HepG2 (cell line): ENCODE measurements at regions not wholly inside any gene's neighbourhood (a gene's known extent, or its start where the extent isn't known, plus 50 kb on each side); places are given as distances from the start of the nearest gene placed in this dataset.

Experiments used
- ATAC-seq: fragments of 200-7000 bp; cut with Tn5 transposase; 3 replicates; pipeline ENCODE4 v1.9.1; 2020; ENCODE audit warnings: mild to moderate bottlenecking, moderate library complexity
- BruUV-seq: library from RNA; stranded (reverse); fragments of 400-500 nt; replicated peaks from 2 replicates; lab custom pipeline; 2021; lab: Mats Ljungman, UMichigan
- CTCF ChIA-PET: fragments of 300-600 bp; formaldehyde crosslinking; extraction: SDS; loops from one replicate; lab custom pipeline; 2021; ENCODE audit warnings: low total read pairs, inconsistent platforms, low intra/inter-chr PET ratio; lab: Yijun Ruan, JAX
- POLR2A ChIA-PET: fragments of 350-600 bp; sonication (Branson Sonifier 250); formaldehyde crosslinking; loops from one replicate; lab custom pipeline; 2020; ENCODE audit warnings: antibody characterized with exemption, inconsistent platforms; lab: Yijun Ruan, JAX
- DNase-seq: peaks from one replicate; pipeline ENCODE4 v3.0.0-alpha.2; 2015; ENCODE audit warnings: low spot score
- FAIRE-seq: peaks from 3 replicates; lab custom pipeline; 2011; peaks lifted over from hg19 to GRCh38; lab: Jason Lieb, UNC
- H2AFZ ChIP-seq: one replicate; pipeline ENCODE4 v1.6.1; 2011; ENCODE audit warnings: low read length, inconsistent platforms
- H3K27ac ChIP-seq: fragments of 300-600 bp; 3 replicates; pipeline ENCODE4 v1.8.0; 2011; ENCODE audit warnings: mixed run types, mild to moderate bottlenecking, mixed read lengths, low read length, inconsistent platforms; ENCODE audit not compliant: insufficient read depth; ENCODE audit errors: extremely low read length
- H3K27me3 ChIP-seq, 2 experiments: fragments of 200-600 bp in 1 of 2; 2 replicates in 1 of 2; 3 replicates in 1 of 2; pipeline versions ENCODE4 v1.6.0 to v1.8.0; 2011; ENCODE audit warnings: low read length in 2 of 2, mild to moderate bottlenecking in 2 of 2, moderate library complexity in 2 of 2, inconsistent platforms in 1 of 2; ENCODE audit not compliant: insufficient read depth in 2 of 2, control insufficient read depth in 1 of 2
- H3K36me3 ChIP-seq, 2 experiments: fragments of 200-600 bp in 1 of 2; replicated peaks in 1 of 2; 2 replicates in 1 of 2; 3 replicates in 1 of 2; pipeline versions ENCODE4 v1.5.1 to v1.8.0; 2011; ENCODE audit warnings: low read length in 2 of 2, inconsistent platforms in 1 of 2; ENCODE audit not compliant: insufficient read depth in 2 of 2, control insufficient read depth in 1 of 2
- H3K4me1 ChIP-seq: 2 replicates; pipeline ENCODE4 v1.5.1; 2012; ENCODE audit warnings: low read length, inconsistent platforms; ENCODE audit not compliant: insufficient read depth
- H3K4me2 ChIP-seq: 2 replicates; pipeline ENCODE4 v1.6.0; 2011; ENCODE audit warnings: low read depth, low read length, inconsistent platforms
- H3K4me3 ChIP-seq, 3 experiments: fragments of 200-600 bp in 1 of 3; sonication (generic), shearing (Covaris generic) in 1 of 3; replicated peaks in 1 of 3; 2 replicates each; pipeline ENCODE4 v1.5.1; 2011 to 2016; ENCODE audit warnings: low read length in 3 of 3, inconsistent platforms in 2 of 3, low read depth in 2 of 3, mild to moderate bottlenecking in 2 of 3, control low read depth in 1 of 3, mixed read lengths in 1 of 3; ENCODE audit not compliant: insufficient read depth in 1 of 3
- H3K79me2 ChIP-seq: one replicate; pipeline ENCODE4 v1.6.1; 2011; ENCODE audit warnings: low read length, inconsistent platforms; ENCODE audit not compliant: insufficient read depth
- H3K9ac ChIP-seq: 2 replicates; pipeline ENCODE4 v1.6.0; 2011; ENCODE audit warnings: mild to moderate bottlenecking, low read depth, low read length, inconsistent platforms; ENCODE audit not compliant: insufficient read depth
- H3K9me3 ChIP-seq: 2 replicates; pipeline ENCODE4 v1.5.1; 2012; ENCODE audit warnings: mild to moderate bottlenecking, low read length
- H4K20me1 ChIP-seq: 2 replicates; pipeline ENCODE4 v1.6.0; 2011; ENCODE audit warnings: inconsistent platforms, mild to moderate bottlenecking, low read length, moderate library complexity; ENCODE audit not compliant: insufficient read depth
- HBP1 ChIP-seq: IDR thresholded peaks from 2 replicates; pipeline ENCODE4 v1.6.1; 2016; ENCODE audit warnings: low read depth, control low read depth
- SOX13 ChIP-seq, 3 experiments: fragments of 450-650 bp in 1 of 3; sonication (generic) in 1 of 3; formaldehyde crosslinking in 1 of 3; IDR thresholded peaks in 2 of 3; conservative IDR thresholded peaks in 1 of 3; 2 replicates each; pipeline versions ENCODE4 v1.5.0 to v1.6.1; 2016 to 2020; ENCODE audit warnings: antibody characterized with exemption in 1 of 3, mild to moderate bottlenecking in 1 of 3, missing compliant biosample characterization in 1 of 3, missing genetic modification reagents in 1 of 3, moderate library complexity in 1 of 3
- ZNF562 ChIP-seq: sonication (generic); formaldehyde crosslinking; IDR thresholded peaks from 2 replicates; pipeline ENCODE4 v1.8.0; 2022; ENCODE audit warnings: missing genetic modification reagents, borderline replicate concordance
- ZSCAN30 ChIP-seq: sonication (generic); formaldehyde crosslinking; IDR thresholded peaks from 2 replicates; pipeline ENCODE4 v1.5.0; 2020; ENCODE audit warnings: mild to moderate bottlenecking, missing genetic modification reagents
- WGBS: methylation state at CpG from one replicate; pipeline ENCODE4 v1.1.6; 2017; ENCODE audit warnings: low lambda C conversion rate; 5-methylcytosine and 5-hydroxymethylcytosine counted together
- in situ Hi-C: cut with HindIII; loops from 2 replicates; pipeline ENCODE4 v1.10.0; 2017; ENCODE audit warnings: low pct_unique_long_range_greater_than_20kb; ENCODE audit not compliant: extremely low pct_ligation_motif_present
- intact Hi-C: fragments of 100-400 bp; cut with micrococcal nuclease; formaldehyde crosslinking; loops from one replicate; pipeline ENCODE4 v1.10.0; 2022; ENCODE audit not compliant: unreplicated experiment
- TF ChIP-seq, protein P1 (sequence below): sonication (generic); formaldehyde crosslinking; IDR thresholded peaks from 2 replicates; pipeline ENCODE4 v1.4.0; 2020; ENCODE audit warnings: mild to moderate bottlenecking, missing genetic modification reagents

- TF ChIP-seq ZNF562 (CRISPR knock-in tag), result no peak
- Histone ChIP-seq H3K9ac (no peak overlapping the region), H3K4me2 (no peak overlapping the region), H4K20me1 (no peaks in the 10 kb centered on the region), H3K4me1 (no peaks in the 10 kb centered on the region), H3K79me2 (no peaks in the 10 kb centered on the region), H3K27me3 (no peaks in the 10 kb centered on the region), H3K4me3 (no peak overlapping the region), H3K27ac (no peak overlapping the region), H3K9me3 (no peaks in the 10 kb centered on the region), H3K36me3 (no peaks in the 10 kb centered on the region), H2AFZ (no peak overlapping the region)
- ATAC-seq, result no peak
- POLR2A ChIA-PET, result no interaction called here
- in situ Hi-C loops, result no loop called here
- BruUV-seq, result no TSS peak
- FAIRE-seq, result no peak
- CTCF ChIA-PET, result no interaction called here
- intact Hi-C loops, result no loop called here
- no peak for DNase-seq
- WGBS, result 4% methylated on average over 5 of the region's 5 CpGs
These were observed 351.1 kb upstream of the DAB2 start for GRCh38 chr5:39775797-39776365.

DNA sequence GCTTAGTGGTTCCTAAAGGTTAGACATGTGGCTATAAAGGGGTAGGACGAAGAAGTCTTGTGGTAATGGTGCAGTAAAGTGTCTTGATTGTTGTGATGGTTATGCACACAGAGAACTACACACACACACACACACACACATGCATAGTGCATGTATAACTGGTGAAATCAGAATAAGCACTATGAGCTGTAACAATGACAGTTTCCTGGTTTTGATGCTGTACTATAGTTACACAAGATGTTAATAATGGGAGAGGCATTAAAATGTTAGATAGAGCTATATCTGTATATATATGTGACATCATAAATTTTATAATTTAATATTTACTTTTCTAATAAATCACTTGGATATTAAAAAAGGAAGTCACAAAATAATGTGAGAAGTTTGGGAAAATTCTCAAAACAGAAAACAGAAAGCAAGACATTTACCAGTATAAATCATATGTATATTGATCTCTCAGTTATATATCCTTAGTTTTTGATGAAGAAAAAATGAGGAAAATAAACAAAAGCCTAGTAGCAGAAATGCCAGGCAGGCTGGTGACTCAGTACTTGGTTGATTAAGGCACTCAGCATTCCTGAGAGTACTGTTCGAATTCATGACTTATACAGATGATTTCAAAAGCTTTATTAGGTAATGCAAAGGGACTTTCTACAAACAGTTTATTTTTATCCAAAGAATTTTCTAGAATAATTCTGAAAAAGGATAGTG lies 350.5 kb upstream of the DAB2 start:
- H2AFZ ChIP-seq, result no peak overlapping the region
- ATAC-seq (no peak), FAIRE-seq (no peak), DNase-seq (no peak)
- intact Hi-C loops, result no loop called here
- H3K4me3 ChIP-seq, result no peak overlapping the region
- WGBS, result 5% methylated on average over 2 of the region's 2 CpGs
- in situ Hi-C loops, result no loop called here
- no peaks in the 10 kb centered on the region for H3K4me1 ChIP-seq
- no peaks in the 10 kb centered on the region for H3K36me3 ChIP-seq
- ChIA-PET POLR2A (no interaction called here), CTCF (no interaction called here)
- no peak overlapping the region for H3K27ac ChIP-seq
- no peaks in the 10 kb centered on the region for H3K79me2 ChIP-seq
- no peaks in the 10 kb centered on the region for H3K27me3 ChIP-seq
- H3K9me3 ChIP-seq, result no peaks in the 10 kb centered on the region
- no peaks in the 10 kb centered on the region for H4K20me1 ChIP-seq
- H3K4me2 ChIP-seq, result no peak overlapping the region
- no peak overlapping the region for H3K9ac ChIP-seq
- no TSS peak for BruUV-seq
- TF ChIP-seq SOX13 (IDR thresholded peaks at IDR 0.05) (no peak), SOX13 (CRISPR knock-in tag; conservative IDR thresholded peaks at IDR 0.05 in 1 of 2, IDR thresholded peaks at IDR 0.05 in 1 of 2) (no peak), HBP1 (CRISPR knock-in tag) (no peak), ZSCAN30 (CRISPR knock-in tag) (no peak)
- TF ChIP-seq, protein P1, sequence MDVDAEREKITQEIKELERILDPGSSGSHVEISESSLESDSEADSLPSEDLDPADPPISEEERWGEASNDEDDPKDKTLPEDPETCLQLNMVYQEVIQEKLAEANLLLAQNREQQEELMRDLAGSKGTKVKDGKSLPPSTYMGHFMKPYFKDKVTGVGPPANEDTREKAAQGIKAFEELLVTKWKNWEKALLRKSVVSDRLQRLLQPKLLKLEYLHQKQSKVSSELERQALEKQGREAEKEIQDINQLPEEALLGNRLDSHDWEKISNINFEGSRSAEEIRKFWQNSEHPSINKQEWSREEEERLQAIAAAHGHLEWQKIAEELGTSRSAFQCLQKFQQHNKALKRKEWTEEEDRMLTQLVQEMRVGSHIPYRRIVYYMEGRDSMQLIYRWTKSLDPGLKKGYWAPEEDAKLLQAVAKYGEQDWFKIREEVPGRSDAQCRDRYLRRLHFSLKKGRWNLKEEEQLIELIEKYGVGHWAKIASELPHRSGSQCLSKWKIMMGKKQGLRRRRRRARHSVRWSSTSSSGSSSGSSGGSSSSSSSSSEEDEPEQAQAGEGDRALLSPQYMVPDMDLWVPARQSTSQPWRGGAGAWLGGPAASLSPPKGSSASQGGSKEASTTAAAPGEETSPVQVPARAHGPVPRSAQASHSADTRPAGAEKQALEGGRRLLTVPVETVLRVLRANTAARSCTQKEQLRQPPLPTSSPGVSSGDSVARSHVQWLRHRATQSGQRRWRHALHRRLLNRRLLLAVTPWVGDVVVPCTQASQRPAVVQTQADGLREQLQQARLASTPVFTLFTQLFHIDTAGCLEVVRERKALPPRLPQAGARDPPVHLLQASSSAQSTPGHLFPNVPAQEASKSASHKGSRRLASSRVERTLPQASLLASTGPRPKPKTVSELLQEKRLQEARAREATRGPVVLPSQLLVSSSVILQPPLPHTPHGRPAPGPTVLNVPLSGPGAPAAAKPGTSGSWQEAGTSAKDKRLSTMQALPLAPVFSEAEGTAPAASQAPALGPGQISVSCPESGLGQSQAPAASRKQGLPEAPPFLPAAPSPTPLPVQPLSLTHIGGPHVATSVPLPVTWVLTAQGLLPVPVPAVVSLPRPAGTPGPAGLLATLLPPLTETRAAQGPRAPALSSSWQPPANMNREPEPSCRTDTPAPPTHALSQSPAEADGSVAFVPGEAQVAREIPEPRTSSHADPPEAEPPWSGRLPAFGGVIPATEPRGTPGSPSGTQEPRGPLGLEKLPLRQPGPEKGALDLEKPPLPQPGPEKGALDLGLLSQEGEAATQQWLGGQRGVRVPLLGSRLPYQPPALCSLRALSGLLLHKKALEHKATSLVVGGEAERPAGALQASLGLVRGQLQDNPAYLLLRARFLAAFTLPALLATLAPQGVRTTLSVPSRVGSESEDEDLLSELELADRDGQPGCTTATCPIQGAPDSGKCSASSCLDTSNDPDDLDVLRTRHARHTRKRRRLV (CRISPR knock-in tag), result no peak
